ENCODE measurements at regions not wholly inside any gene's neighbourhood (a gene's known extent, or its start where the extent isn't known, plus 50 kb on each side); places are given as distances from the start of the nearest gene placed in this dataset.

- H4K20me1 ChIP-seq (ENCODE audit: insufficient read depth, low read length), result no peaks in the 10 kb centered on the region
- no peak overlapping the region for H3K9ac ChIP-seq (ENCODE audit: low read length)
- no peak overlapping the region for H3K4me3 ChIP-seq (ENCODE audit: low read length)
- no peak for TF ChIP-seq EZH2phosphoT487 (IDR thresholded peaks at IDR 0.05; ENCODE audit: low read length)
- TF ChIP-seq CTCF (IDR thresholded peaks at IDR 0.05; ENCODE audit: low read length), result no peak
- no peak for TF ChIP-seq EZH2 (optimal IDR thresholded peaks at IDR 0.05; ENCODE audit: low read depth, low read length)
- no peak for DNase-seq
- H3F3A ChIP-seq (ENCODE audit: insufficient read depth, low read length), result no peaks in the 10 kb centered on the region
- H2AFZ ChIP-seq (ENCODE audit: low read length), result no peak overlapping the region
- H3K27ac ChIP-seq (ENCODE audit: low read length), result no peak overlapping the region
- H3K36me3 ChIP-seq (replicated peaks; ENCODE audit: insufficient read depth, low read length), result no peaks in the 10 kb centered on the region
- H3K27me3 ChIP-seq (replicated peaks; ENCODE audit: insufficient read depth, low read length), result no peaks in the 10 kb centered on the region
- H3K9me3 ChIP-seq (replicated peaks; ENCODE audit: insufficient read depth, low read length), result no peaks in the 10 kb centered on the region
- no peak overlapping the region for H3K4me2 ChIP-seq (ENCODE audit: low read depth, low read length)
- H3K4me1 ChIP-seq (ENCODE audit: low read length), result no peaks in the 10 kb centered on the region
- no peaks in the 10 kb centered on the region for H3K9me2 ChIP-seq (replicated peaks; ENCODE audit: insufficient read depth, low read length)
- no peaks in the 10 kb centered on the region for H3K79me2 ChIP-seq (ENCODE audit: low read length)
These were observed 286.9 kb upstream of the TARS1 start for GRCh38 chr5:33153831-33154230.

GRCh38 chr5:33160871-33161270 is 279.9 kb upstream of the TARS1 start:
- Histone ChIP-seq H3K4me2 (ENCODE audit: low read depth, low read length) (no peak overlapping the region), H4K20me1 (ENCODE audit: insufficient read depth, low read length) (no peaks in the 10 kb centered on the region), H3K4me1 (ENCODE audit: low read length) (no peaks in the 10 kb centered on the region), H3K9me2 (replicated peaks; ENCODE audit: insufficient read depth, low read length) (no peaks in the 10 kb centered on the region), H3K4me3 (ENCODE audit: low read length) (no peak overlapping the region), H2AFZ (ENCODE audit: low read length) (no peak overlapping the region), H3K36me3 (replicated peaks; ENCODE audit: insufficient read depth, low read length) (no peaks in the 10 kb centered on the region), H3F3A (ENCODE audit: insufficient read depth, low read length) (no peaks in the 10 kb centered on the region), H3K9me3 (replicated peaks; ENCODE audit: insufficient read depth, low read length) (no peaks in the 10 kb centered on the region), H3K27me3 (replicated peaks; ENCODE audit: insufficient read depth, low read length) (no peaks in the 10 kb centered on the region), H3K79me2 (ENCODE audit: low read length) (no peaks in the 10 kb centered on the region), H3K9ac (ENCODE audit: low read length) (no peak overlapping the region), H3K27ac (ENCODE audit: low read length) (no peak overlapping the region)
- no peak for TF ChIP-seq CTCF (IDR thresholded peaks at IDR 0.05; ENCODE audit: low read length)
- no peak for TF ChIP-seq EZH2phosphoT487 (IDR thresholded peaks at IDR 0.05; ENCODE audit: low read length)
- no peak for TF ChIP-seq EZH2 (optimal IDR thresholded peaks at IDR 0.05; ENCODE audit: low read depth, low read length)
- DNase-seq, result no peak

GRCh38 chr5:33161421-33161820 is 279.3 kb upstream of the TARS1 start:
- no peaks in the 10 kb centered on the region for H3K9me2 ChIP-seq (replicated peaks; ENCODE audit: insufficient read depth, low read length)
- no peak for TF ChIP-seq CTCF (IDR thresholded peaks at IDR 0.05; ENCODE audit: low read length)
- TF ChIP-seq EZH2 (optimal IDR thresholded peaks at IDR 0.05; ENCODE audit: low read depth, low read length), result no peak
- TF ChIP-seq EZH2phosphoT487 (IDR thresholded peaks at IDR 0.05; ENCODE audit: low read length), result no peak
- no peaks in the 10 kb centered on the region for H3K4me1 ChIP-seq (ENCODE audit: low read length)
- no peaks in the 10 kb centered on the region for H3F3A ChIP-seq (ENCODE audit: insufficient read depth, low read length)
- H3K27me3 ChIP-seq (replicated peaks; ENCODE audit: insufficient read depth, low read length), result no peaks in the 10 kb centered on the region
- DNase-seq, result no peak
- no peaks in the 10 kb centered on the region for H4K20me1 ChIP-seq (ENCODE audit: insufficient read depth, low read length)
- no peak overlapping the region for H3K9ac ChIP-seq (ENCODE audit: low read length)
- H3K27ac ChIP-seq (ENCODE audit: low read length), result no peak overlapping the region
- H3K4me3 ChIP-seq (ENCODE audit: low read length), result no peak overlapping the region
- H2AFZ ChIP-seq (ENCODE audit: low read length), result no peak overlapping the region
- no peaks in the 10 kb centered on the region for H3K9me3 ChIP-seq (replicated peaks; ENCODE audit: insufficient read depth, low read length)
- H3K36me3 ChIP-seq (replicated peaks; ENCODE audit: insufficient read depth, low read length), result no peaks in the 10 kb centered on the region
- H3K4me2 ChIP-seq (ENCODE audit: low read depth, low read length), result no peak overlapping the region
- H3K79me2 ChIP-seq (ENCODE audit: low read length), result no peaks in the 10 kb centered on the region
